ENCODE measurements at regions not wholly inside any gene's neighbourhood (a gene's known extent, or its start where the extent isn't known, plus 50 kb on each side); places are given as distances from the start of the nearest gene placed in this dataset.

DNA sequence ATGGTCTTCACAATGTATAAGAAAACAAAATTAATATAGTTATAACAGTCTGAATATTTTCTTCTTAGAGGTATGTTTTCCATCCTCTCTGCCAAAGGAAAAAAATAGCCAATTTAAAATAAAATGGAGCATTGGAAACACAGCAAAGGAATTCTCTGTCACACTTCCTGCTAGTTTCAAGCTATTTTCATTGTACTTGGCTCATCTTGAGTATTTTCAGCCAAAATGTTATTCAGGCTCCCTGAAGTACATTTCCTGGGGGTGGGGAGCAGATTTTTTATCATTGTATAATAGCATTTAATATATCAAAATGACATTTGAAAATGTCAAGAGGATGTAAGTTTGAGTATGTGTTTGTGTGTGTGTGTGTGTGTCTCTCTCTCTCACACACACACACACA lies 463.6 kb upstream of the REG3G start:
- no peak overlapping the region for H3K4me3 ChIP-seq (ENCODE audit: severe bottlenecking)
- no peaks in the 10 kb centered on the region for H3K9me3 ChIP-seq (ENCODE audit: severe bottlenecking)
- no peak for ATAC-seq (ENCODE audit: low read depth)
- no peaks in the 10 kb centered on the region for H3K36me3 ChIP-seq (ENCODE audit: low read depth)
- no peak overlapping the region for H3K27ac ChIP-seq (ENCODE audit: poor library complexity, severe bottlenecking)
- no peaks in the 10 kb centered on the region for H3K4me1 ChIP-seq (ENCODE audit: insufficient read depth, poor library complexity, severe bottlenecking)
- no peak for DNase-seq (ENCODE audit: low spot score)
- H3K27me3 ChIP-seq (ENCODE audit: insufficient read depth, poor library complexity, severe bottlenecking) = no peaks in the 10 kb centered on the region
- TF ChIP-seq, protein P1, sequence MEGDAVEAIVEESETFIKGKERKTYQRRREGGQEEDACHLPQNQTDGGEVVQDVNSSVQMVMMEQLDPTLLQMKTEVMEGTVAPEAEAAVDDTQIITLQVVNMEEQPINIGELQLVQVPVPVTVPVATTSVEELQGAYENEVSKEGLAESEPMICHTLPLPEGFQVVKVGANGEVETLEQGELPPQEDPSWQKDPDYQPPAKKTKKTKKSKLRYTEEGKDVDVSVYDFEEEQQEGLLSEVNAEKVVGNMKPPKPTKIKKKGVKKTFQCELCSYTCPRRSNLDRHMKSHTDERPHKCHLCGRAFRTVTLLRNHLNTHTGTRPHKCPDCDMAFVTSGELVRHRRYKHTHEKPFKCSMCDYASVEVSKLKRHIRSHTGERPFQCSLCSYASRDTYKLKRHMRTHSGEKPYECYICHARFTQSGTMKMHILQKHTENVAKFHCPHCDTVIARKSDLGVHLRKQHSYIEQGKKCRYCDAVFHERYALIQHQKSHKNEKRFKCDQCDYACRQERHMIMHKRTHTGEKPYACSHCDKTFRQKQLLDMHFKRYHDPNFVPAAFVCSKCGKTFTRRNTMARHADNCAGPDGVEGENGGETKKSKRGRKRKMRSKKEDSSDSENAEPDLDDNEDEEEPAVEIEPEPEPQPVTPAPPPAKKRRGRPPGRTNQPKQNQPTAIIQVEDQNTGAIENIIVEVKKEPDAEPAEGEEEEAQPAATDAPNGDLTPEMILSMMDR (IDR thresholded peaks at IDR 0.05; ENCODE audit: poor library complexity, severe bottlenecking) = no peak

DNA sequence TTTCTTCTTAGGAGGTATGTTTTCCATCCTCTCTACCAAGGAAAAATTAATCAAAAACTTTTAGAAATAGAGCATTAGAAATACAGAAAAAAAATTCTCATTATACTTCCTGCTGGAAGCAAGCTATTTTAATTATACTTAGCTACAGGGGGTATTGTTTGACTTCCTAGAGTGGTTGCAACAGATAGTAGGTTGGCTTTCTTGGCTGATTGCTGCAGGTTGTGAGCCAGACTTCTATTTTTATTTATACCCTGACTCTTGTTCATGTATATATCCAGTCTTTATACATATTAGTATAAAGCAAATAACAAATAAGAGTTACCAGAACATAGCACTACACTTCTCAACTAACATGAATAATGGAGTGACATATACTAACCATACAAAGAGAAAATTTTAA lies 460.8 kb upstream of the REG3G start:
- Histone ChIP-seq H3K27ac (ENCODE audit: poor library complexity, severe bottlenecking) (no peak overlapping the region), H3K27me3 (ENCODE audit: insufficient read depth, poor library complexity, severe bottlenecking) (no peaks in the 10 kb centered on the region), H3K4me1 (ENCODE audit: insufficient read depth, poor library complexity, severe bottlenecking) (no peaks in the 10 kb centered on the region), H3K4me3 (ENCODE audit: severe bottlenecking) (no peak overlapping the region), H3K9me3 (ENCODE audit: severe bottlenecking) (no peaks in the 10 kb centered on the region), H3K36me3 (ENCODE audit: low read depth) (no peaks in the 10 kb centered on the region)
- no peak for ATAC-seq (ENCODE audit: low read depth)
- DNase-seq (ENCODE audit: low spot score) = no peak
- TF ChIP-seq, protein P1 (IDR thresholded peaks at IDR 0.05; ENCODE audit: poor library complexity, severe bottlenecking) = no peak

DNA sequence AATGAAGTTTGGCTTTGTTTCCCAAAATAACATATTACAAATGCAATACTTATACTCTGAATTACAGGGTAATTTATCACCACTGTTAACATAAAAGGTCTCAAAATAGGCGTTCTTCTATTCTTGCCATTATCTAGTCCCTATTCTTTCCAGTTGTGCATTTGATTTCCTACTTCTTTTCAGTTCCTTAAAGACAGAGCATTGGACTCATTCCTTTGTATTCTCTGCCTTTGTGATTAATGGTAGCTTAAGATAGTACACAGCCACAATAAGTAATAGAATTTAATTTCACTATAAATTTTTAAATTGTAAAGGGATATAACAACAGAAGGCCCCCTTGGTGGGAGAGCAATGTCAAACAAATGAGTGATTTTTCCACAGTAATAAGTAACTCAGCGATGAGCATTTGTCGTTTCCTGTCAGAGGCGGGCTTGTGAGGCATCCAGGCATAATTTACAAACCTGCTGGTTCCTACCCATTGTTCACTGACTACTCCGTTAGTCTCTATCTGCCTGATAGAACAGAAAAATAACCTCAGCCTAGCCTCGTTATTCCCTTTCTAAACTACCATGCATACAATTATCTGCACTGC lies 456.6 kb upstream of the REG3G start:
- TF ChIP-seq, protein P1 (IDR thresholded peaks at IDR 0.05; ENCODE audit: poor library complexity, severe bottlenecking) = no peak
- H3K36me3 ChIP-seq (ENCODE audit: low read depth) = no peaks in the 10 kb centered on the region
- DNase-seq (ENCODE audit: low spot score) = no peak
- no peaks in the 10 kb centered on the region for H3K9me3 ChIP-seq (ENCODE audit: severe bottlenecking)
- no peaks in the 10 kb centered on the region for H3K4me1 ChIP-seq (ENCODE audit: insufficient read depth, poor library complexity, severe bottlenecking)
- no peaks in the 10 kb centered on the region for H3K27me3 ChIP-seq (ENCODE audit: insufficient read depth, poor library complexity, severe bottlenecking)
- H3K27ac ChIP-seq (ENCODE audit: poor library complexity, severe bottlenecking) = no peak overlapping the region
- ATAC-seq (ENCODE audit: low read depth) = no peak
- no peak overlapping the region for H3K4me3 ChIP-seq (ENCODE audit: severe bottlenecking)

DNA sequence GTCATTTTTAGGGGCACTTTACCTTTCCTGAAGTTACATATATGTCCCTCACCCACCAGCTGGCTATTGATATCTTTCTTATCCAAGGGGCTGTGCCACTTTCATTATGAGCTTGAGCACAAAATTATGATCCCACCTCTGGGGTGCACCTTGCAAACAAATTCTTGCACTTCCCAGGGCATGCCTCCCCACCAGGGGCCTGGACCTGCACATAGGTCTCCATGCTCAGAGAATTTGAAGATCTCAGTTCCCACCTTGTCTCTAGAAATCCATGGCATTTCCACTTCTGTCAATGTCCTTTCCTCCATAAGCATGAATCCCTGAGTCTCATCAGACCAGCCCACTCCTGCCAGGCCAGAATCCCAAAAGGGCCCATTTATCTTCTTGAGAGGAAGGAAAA lies 449.1 kb upstream of the REG3G start:
- ATAC-seq (ENCODE audit: low read depth) (no peak), DNase-seq (ENCODE audit: low spot score) (no peak)
- Histone ChIP-seq H3K9me3 (ENCODE audit: severe bottlenecking) (no peaks in the 10 kb centered on the region), H3K27ac (ENCODE audit: poor library complexity, severe bottlenecking) (no peak overlapping the region), H3K4me3 (ENCODE audit: severe bottlenecking) (no peak overlapping the region), H3K36me3 (ENCODE audit: low read depth) (no peaks in the 10 kb centered on the region), H3K4me1 (ENCODE audit: insufficient read depth, poor library complexity, severe bottlenecking) (no peaks in the 10 kb centered on the region), H3K27me3 (ENCODE audit: insufficient read depth, poor library complexity, severe bottlenecking) (no peaks in the 10 kb centered on the region)
- TF ChIP-seq, protein P1 (IDR thresholded peaks at IDR 0.05; ENCODE audit: poor library complexity, severe bottlenecking) = no peak

DNA sequence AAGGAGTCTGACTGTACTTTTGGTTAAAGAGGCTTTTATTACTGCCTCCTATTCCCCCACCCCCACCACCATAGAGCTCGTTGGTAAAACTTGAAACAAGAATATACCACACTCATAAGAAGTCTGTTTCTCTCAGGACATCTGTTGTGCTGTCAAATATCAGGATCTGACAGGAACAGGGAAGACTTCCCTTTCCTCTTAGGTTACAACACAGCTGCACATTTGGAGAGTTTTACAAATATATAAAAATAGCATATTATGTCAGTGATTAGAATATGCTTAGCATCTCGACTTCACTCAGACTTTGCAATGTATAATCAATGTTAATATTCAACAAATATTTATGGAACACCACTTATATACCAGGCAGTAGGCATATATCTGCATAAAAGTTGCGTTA lies 439.6 kb upstream of the REG3G start:
- Histone ChIP-seq H3K27ac (ENCODE audit: poor library complexity, severe bottlenecking) (no peak overlapping the region), H3K9me3 (ENCODE audit: severe bottlenecking) (no peaks in the 10 kb centered on the region), H3K4me1 (ENCODE audit: insufficient read depth, poor library complexity, severe bottlenecking) (no peaks in the 10 kb centered on the region), H3K36me3 (ENCODE audit: low read depth) (no peaks in the 10 kb centered on the region), H3K27me3 (ENCODE audit: insufficient read depth, poor library complexity, severe bottlenecking) (no peaks in the 10 kb centered on the region), H3K4me3 (ENCODE audit: severe bottlenecking) (no peak overlapping the region)
- DNase-seq (ENCODE audit: low spot score) (no peak), ATAC-seq (ENCODE audit: low read depth) (no peak)
- TF ChIP-seq, protein P1 (IDR thresholded peaks at IDR 0.05; ENCODE audit: poor library complexity, severe bottlenecking) = no peak
